ENCODE measurements at regions not wholly inside any gene's neighbourhood (a gene's known extent, or its start where the extent isn't known, plus 50 kb on each side); places are given as distances from the start of the nearest gene placed in this dataset.

- TF ChIP-seq CTCF (IDR thresholded peaks at IDR 0.05) (no peak), POLR2AphosphoS5 (IDR thresholded peaks at IDR 0.05) (no peak)
Observed at GRCh38 chr5:2320611-2321010, 430.9 kb downstream of the IRX2 start.

All from suprapubic skin (tissue), 3 donors.